ENCODE measurements at regions not wholly inside any gene's neighbourhood (a gene's known extent, or its start where the extent isn't known, plus 50 kb on each side); places are given as distances from the start of the nearest gene placed in this dataset.

- no peak for TF ChIP-seq POLR2A (IDR thresholded peaks at IDR 0.05)
- TF ChIP-seq CTCF (IDR thresholded peaks at IDR 0.05 in 4 of 5, conservative IDR thresholded peaks at IDR 0.05 in 1 of 5), result no peak
Observed at GRCh38 chr13:22599156-22599555, 581.6 kb upstream of the SGCG start.

All from gastrocnemius medialis (tissue), 4 donors.